DOHH2 (cell line): ENCODE measurements at regions not wholly inside any gene's neighbourhood (a gene's known extent, or its start where the extent isn't known, plus 50 kb on each side); places are given as distances from the start of the nearest gene placed in this dataset.

Experiments
- H3F3A ChIP-seq: fragments of 200-600 bp; sonication (generic), shearing (Covaris generic); 2 replicates; pipeline ENCODE4 v1.6.0; 2016; ENCODE audit warnings: antibody characterized with exemption, mild to moderate bottlenecking; ENCODE audit not compliant: control insufficient read depth, insufficient read depth
- H3K27ac ChIP-seq: fragments of 200-600 bp; sonication (generic); 2 replicates; pipeline ENCODE4 v1.5.1; 2014; ENCODE audit warnings: low read depth, mild to moderate bottlenecking, low read length, moderate library complexity
- H3K27me3 ChIP-seq: fragments of 200-600 bp; sonication (generic); 2 replicates; pipeline ENCODE4 v1.6.1; 2014; ENCODE audit warnings: mild to moderate bottlenecking, low read length, mixed read lengths; ENCODE audit not compliant: control insufficient read depth
- H3K36me3 ChIP-seq: fragments of 200-600 bp; sonication (generic); 2 replicates; pipeline ENCODE4 v1.6.1; 2014; ENCODE audit warnings: mild to moderate bottlenecking, low read length, moderate library complexity, mixed read lengths; ENCODE audit not compliant: control insufficient read depth
- H3K4me1 ChIP-seq: fragments of 200-600 bp; sonication (generic); 2 replicates; pipeline ENCODE4 v1.6.1; 2014; ENCODE audit warnings: mild to moderate bottlenecking, low read length, mixed read lengths; ENCODE audit not compliant: control insufficient read depth
- H3K4me2 ChIP-seq: fragments of 200-600 bp; sonication (generic); 2 replicates; pipeline ENCODE4 v1.6.0; 2014; ENCODE audit warnings: mild to moderate bottlenecking, low read length, moderate library complexity
- H3K4me3 ChIP-seq: fragments of 200-600 bp; sonication (generic); 2 replicates; pipeline ENCODE4 v1.5.1; 2014; ENCODE audit warnings: mild to moderate bottlenecking, low read length, mixed read lengths
- H3K79me2 ChIP-seq: fragments of 200-600 bp; sonication (generic); 2 replicates; pipeline ENCODE4 v1.6.1; 2014; ENCODE audit warnings: mild to moderate bottlenecking, low read length, mixed read lengths; ENCODE audit not compliant: control insufficient read depth
- H3K9me2 ChIP-seq: fragments of 200-600 bp; sonication (generic); replicated peaks from 2 replicates; pipeline ENCODE4 v1.6.1; 2014; ENCODE audit warnings: mild to moderate bottlenecking, low read length, mixed read lengths; ENCODE audit not compliant: control insufficient read depth
- H3K9me3 ChIP-seq: fragments of 200-600 bp; sonication (generic); 2 replicates; pipeline ENCODE4 v1.6.1; 2014; ENCODE audit warnings: antibody characterized with exemption, low read length, mixed read lengths; ENCODE audit not compliant: control insufficient read depth, insufficient read depth
- H4K20me1 ChIP-seq: fragments of 200-600 bp; sonication (generic); 2 replicates; pipeline ENCODE4 v1.6.0; 2014; ENCODE audit warnings: low read depth, mild to moderate bottlenecking, antibody characterized with exemption, low read length, moderate library complexity; ENCODE audit not compliant: control insufficient read depth, insufficient read depth
- CTCF ChIP-seq: fragments of 200-600 bp; sonication (generic); IDR thresholded peaks from one replicate; pipeline ENCODE4 v1.5.1; 2014; ENCODE audit warnings: antibody characterized with exemption, mild to moderate bottlenecking, low read depth, low read length; ENCODE audit not compliant: poor library complexity, severe bottlenecking
- EZH2phosphoT487 ChIP-seq: fragments of 200-600 bp; sonication (generic); IDR thresholded peaks from 2 replicates; pipeline ENCODE4 v1.6.1; 2017; ENCODE audit warnings: borderline replicate concordance, mild to moderate bottlenecking, antibody characterized with exemption, low read length, moderate library complexity, mixed read lengths

DNA sequence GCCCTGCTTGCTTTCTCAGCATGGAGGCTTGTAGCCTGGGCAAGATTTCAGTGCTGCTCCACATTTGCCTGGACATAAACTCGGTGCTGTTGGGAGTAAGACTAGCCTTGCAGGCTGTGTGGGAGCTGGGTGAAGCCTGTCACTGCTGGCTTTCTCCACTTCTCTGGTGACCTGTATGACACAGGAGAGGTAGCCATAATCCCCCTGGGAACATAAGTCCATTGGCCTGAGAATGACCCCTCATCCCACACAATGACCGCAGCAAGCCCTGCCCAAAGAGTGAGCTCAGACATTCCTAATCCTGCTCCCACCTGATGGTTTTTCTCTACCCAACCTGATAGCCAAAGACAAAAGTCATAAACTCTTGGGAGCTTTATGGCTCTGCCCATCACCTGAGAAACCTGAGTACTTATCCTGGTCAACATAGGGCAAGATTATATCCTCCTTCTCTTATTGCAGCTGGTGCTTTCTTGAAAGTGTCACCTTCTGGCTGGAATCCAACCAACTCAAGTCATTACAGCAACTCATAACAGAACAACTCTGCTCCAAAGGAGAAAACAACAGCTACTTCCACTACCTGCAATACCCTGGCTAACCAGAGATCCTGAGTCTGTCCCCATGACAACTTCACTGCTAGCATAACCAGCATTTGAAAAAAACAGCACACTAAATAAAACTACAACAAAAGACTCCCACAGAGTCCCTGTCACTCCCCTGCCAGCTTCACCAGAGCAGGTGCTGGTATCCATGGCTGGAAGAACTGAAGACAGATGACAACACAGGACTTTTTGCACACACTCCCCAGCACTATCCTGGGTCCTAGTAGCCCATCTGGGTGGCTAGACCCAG, 834.4 kb upstream of the DDX18 start:
- no peak for TF ChIP-seq EZH2phosphoT487
- Histone ChIP-seq H3K4me3 (no peak overlapping the region), H3K27me3 (no peaks in the 10 kb centered on the region), H3K9me2 (no peaks in the 10 kb centered on the region), H3K79me2 (no peaks in the 10 kb centered on the region), H3K36me3 (no peaks in the 10 kb centered on the region), H3F3A (no peaks in the 10 kb centered on the region), H3K4me2 (no peak overlapping the region), H3K9me3 (no peaks in the 10 kb centered on the region), H3K27ac (no peak overlapping the region), H3K4me1 (no peaks in the 10 kb centered on the region), H4K20me1 (no peaks in the 10 kb centered on the region)

DNA sequence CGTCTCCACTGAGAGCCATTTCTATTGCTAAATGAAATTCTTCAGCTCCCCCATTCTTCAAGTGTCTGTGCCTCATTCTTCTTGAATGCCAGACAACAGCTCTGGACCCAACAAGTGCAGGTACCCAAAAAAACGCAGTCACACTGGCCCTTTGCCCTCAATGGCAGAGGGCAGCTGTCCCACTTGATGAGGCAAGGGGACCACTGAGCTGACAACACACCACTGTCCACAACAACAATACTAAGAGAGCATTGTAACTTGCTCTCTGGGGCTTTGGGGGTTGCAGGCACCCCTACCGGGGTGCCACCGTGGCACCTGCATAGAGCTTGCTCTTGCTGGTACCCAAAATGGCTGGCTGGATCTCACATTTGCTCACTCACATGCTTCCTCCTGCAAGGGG, 827.0 kb upstream of the DDX18 start:
- no peak overlapping the region for H3K4me2 ChIP-seq
- H3K9me3 ChIP-seq = no peaks in the 10 kb centered on the region
- H3K79me2 ChIP-seq = no peaks in the 10 kb centered on the region
- no peaks in the 10 kb centered on the region for H3K27me3 ChIP-seq
- H4K20me1 ChIP-seq = no peaks in the 10 kb centered on the region
- no peaks in the 10 kb centered on the region for H3K36me3 ChIP-seq
- TF ChIP-seq CTCF = no peak
- no peak for TF ChIP-seq EZH2phosphoT487
- H3K9me2 ChIP-seq = no peaks in the 10 kb centered on the region
- H3K4me3 ChIP-seq = no peak overlapping the region
- H3K27ac ChIP-seq = no peak overlapping the region
- no peaks in the 10 kb centered on the region for H3F3A ChIP-seq
- H3K4me1 ChIP-seq = no peaks in the 10 kb centered on the region

GRCh38 chr2:116988303-116988702, 826.2 kb upstream of the DDX18 start:
- no peak overlapping the region for H3K27ac ChIP-seq
- no peaks in the 10 kb centered on the region for H3F3A ChIP-seq
- no peaks in the 10 kb centered on the region for H4K20me1 ChIP-seq
- no peaks in the 10 kb centered on the region for H3K9me2 ChIP-seq
- no peak overlapping the region for H3K4me2 ChIP-seq
- no peaks in the 10 kb centered on the region for H3K27me3 ChIP-seq
- TF ChIP-seq EZH2phosphoT487 (no peak), CTCF (no peak)
- no peaks in the 10 kb centered on the region for H3K79me2 ChIP-seq
- H3K4me3 ChIP-seq = no peak overlapping the region
- no peaks in the 10 kb centered on the region for H3K36me3 ChIP-seq
- no peaks in the 10 kb centered on the region for H3K4me1 ChIP-seq
- no peaks in the 10 kb centered on the region for H3K9me3 ChIP-seq

GRCh38 chr2:117019357-117019756, 795.1 kb upstream of the DDX18 start:
- H3K36me3 ChIP-seq = no peaks in the 10 kb centered on the region
- H3K4me1 ChIP-seq = no peaks in the 10 kb centered on the region
- no peak overlapping the region for H3K4me2 ChIP-seq
- no peaks in the 10 kb centered on the region for H3K9me2 ChIP-seq
- H3K27me3 ChIP-seq = no peaks in the 10 kb centered on the region
- H3F3A ChIP-seq = no peaks in the 10 kb centered on the region
- no peaks in the 10 kb centered on the region for H4K20me1 ChIP-seq
- no peak overlapping the region for H3K27ac ChIP-seq
- H3K9me3 ChIP-seq = no peaks in the 10 kb centered on the region
- H3K79me2 ChIP-seq = no peaks in the 10 kb centered on the region
- H3K4me3 ChIP-seq = no peak overlapping the region
- TF ChIP-seq CTCF (no peak), EZH2phosphoT487 (no peak)
